ENCODE measurements at regions not wholly inside any gene's neighbourhood (a gene's known extent, or its start where the extent isn't known, plus 50 kb on each side); places are given as distances from the start of the nearest gene placed in this dataset.

GRCh38 chr10:91049296-91049987 lies 128.6 kb upstream of the ANKRD1 start:
- H3K9ac ChIP-seq (ENCODE audit: low read depth, low read length, poor library complexity, severe bottlenecking), result no peak overlapping the region
- H2AFZ ChIP-seq (ENCODE audit: low read length), result no peak overlapping the region
- no peak overlapping the region for H3K4me2 ChIP-seq (ENCODE audit: low read depth, low read length, poor library complexity, severe bottlenecking)
- no peaks in the 10 kb centered on the region for H3K9me3 ChIP-seq (ENCODE audit: insufficient read depth, low read depth, low read length)
- H3K79me2 ChIP-seq (ENCODE audit: insufficient read depth, low read length), result no peaks in the 10 kb centered on the region
- TF ChIP-seq CTCF (conservative IDR thresholded peaks at IDR 0.05; ENCODE audit: low read length), result no peak
- no peak for TF ChIP-seq EZH2phosphoT487 (IDR thresholded peaks at IDR 0.05; ENCODE audit: borderline replicate concordance)
- H3F3A ChIP-seq (ENCODE audit: low read depth), result no peaks in the 10 kb centered on the region
- no peaks in the 10 kb centered on the region for H3K27me3 ChIP-seq (ENCODE audit: insufficient read depth, low read length, poor library complexity, severe bottlenecking)
- no peaks in the 10 kb centered on the region for H4K20me1 ChIP-seq (ENCODE audit: insufficient read depth, low read length, poor library complexity, severe bottlenecking)
- no peak overlapping the region for H3K4me3 ChIP-seq (ENCODE audit: low read length, poor library complexity, severe bottlenecking)
- no peaks in the 10 kb centered on the region for H3K36me3 ChIP-seq (ENCODE audit: insufficient read depth, low read length)
- H3K9me2 ChIP-seq (replicated peaks; ENCODE audit: low read depth, low read length), result no peaks in the 10 kb centered on the region
- no peaks in the 10 kb centered on the region for H3K4me1 ChIP-seq (ENCODE audit: insufficient read depth, low read length, poor library complexity, severe bottlenecking)

GRCh38 chr10:91049988-91050360 lies 129.1 kb upstream of the ANKRD1 start:
- H3K9me3 ChIP-seq (ENCODE audit: insufficient read depth, low read depth, low read length), result no peaks in the 10 kb centered on the region
- H3K4me1 ChIP-seq (ENCODE audit: insufficient read depth, low read length, poor library complexity, severe bottlenecking), result no peaks in the 10 kb centered on the region
- H3K9me2 ChIP-seq (replicated peaks; ENCODE audit: low read depth, low read length), result no peaks in the 10 kb centered on the region
- TF ChIP-seq EZH2phosphoT487 (IDR thresholded peaks at IDR 0.05; ENCODE audit: borderline replicate concordance) (no peak), CTCF (conservative IDR thresholded peaks at IDR 0.05; ENCODE audit: low read length) (no peak)
- no peak overlapping the region for H3K4me3 ChIP-seq (ENCODE audit: low read length, poor library complexity, severe bottlenecking)
- no peak overlapping the region for H3K9ac ChIP-seq (ENCODE audit: low read depth, low read length, poor library complexity, severe bottlenecking)
- no peaks in the 10 kb centered on the region for H3K79me2 ChIP-seq (ENCODE audit: insufficient read depth, low read length)
- no peak overlapping the region for H3K4me2 ChIP-seq (ENCODE audit: low read depth, low read length, poor library complexity, severe bottlenecking)
- H3K27me3 ChIP-seq (ENCODE audit: insufficient read depth, low read length, poor library complexity, severe bottlenecking), result no peaks in the 10 kb centered on the region
- no peaks in the 10 kb centered on the region for H4K20me1 ChIP-seq (ENCODE audit: insufficient read depth, low read length, poor library complexity, severe bottlenecking)
- H3F3A ChIP-seq (ENCODE audit: low read depth), result no peaks in the 10 kb centered on the region
- H2AFZ ChIP-seq (ENCODE audit: low read length), result no peak overlapping the region
- no peaks in the 10 kb centered on the region for H3K36me3 ChIP-seq (ENCODE audit: insufficient read depth, low read length)

GRCh38 chr10:91050371-91051034 lies 129.6 kb upstream of the ANKRD1 start:
- no peaks in the 10 kb centered on the region for H3F3A ChIP-seq (ENCODE audit: low read depth)
- H3K4me2 ChIP-seq (ENCODE audit: low read depth, low read length, poor library complexity, severe bottlenecking), result no peak overlapping the region
- H3K9ac ChIP-seq (ENCODE audit: low read depth, low read length, poor library complexity, severe bottlenecking), result no peak overlapping the region
- no peak overlapping the region for H2AFZ ChIP-seq (ENCODE audit: low read length)
- H3K4me1 ChIP-seq (ENCODE audit: insufficient read depth, low read length, poor library complexity, severe bottlenecking), result no peaks in the 10 kb centered on the region
- no peaks in the 10 kb centered on the region for H3K36me3 ChIP-seq (ENCODE audit: insufficient read depth, low read length)
- no peak overlapping the region for H3K4me3 ChIP-seq (ENCODE audit: low read length, poor library complexity, severe bottlenecking)
- no peaks in the 10 kb centered on the region for H3K27me3 ChIP-seq (ENCODE audit: insufficient read depth, low read length, poor library complexity, severe bottlenecking)
- no peaks in the 10 kb centered on the region for H3K9me2 ChIP-seq (replicated peaks; ENCODE audit: low read depth, low read length)
- TF ChIP-seq EZH2phosphoT487 (IDR thresholded peaks at IDR 0.05; ENCODE audit: borderline replicate concordance) (no peak), CTCF (conservative IDR thresholded peaks at IDR 0.05; ENCODE audit: low read length) (no peak)
- H4K20me1 ChIP-seq (ENCODE audit: insufficient read depth, low read length, poor library complexity, severe bottlenecking), result no peaks in the 10 kb centered on the region
- no peaks in the 10 kb centered on the region for H3K79me2 ChIP-seq (ENCODE audit: insufficient read depth, low read length)
- H3K9me3 ChIP-seq (ENCODE audit: insufficient read depth, low read depth, low read length), result no peaks in the 10 kb centered on the region

All from Loucy (cell line).